Posterior vena cava (tissue), 2 donors: ENCODE measurements at regions not wholly inside any gene's neighbourhood (a gene's known extent, or its start where the extent isn't known, plus 50 kb on each side); places are given as distances from the start of the nearest gene placed in this dataset.

ENCODE experiments used
- DNase-seq: peaks from one replicate; pipeline ENCODE4 v3.0.0-alpha.2; 2020; ENCODE audit warnings: low spot score
- intact Hi-C, 2 donors: fragments of 100-400 bp; cut with DNase I; formaldehyde crosslinking; loops; one replicate each; pipeline versions ENCODE4 v1.14.1 to v1.14.2; 2022 to 2023
- donor health status: DM: yes; HTN: yes; CAD: no.
- donor health status: DM: yes; HTN: yes; CAD: no.

GRCh38 chr21:28111151-28111619 lies 881.5 kb downstream of the LTN1 start:
- no peak for DNase-seq
- intact Hi-C loops: no loop called here

GRCh38 chr21:28110716-28111115 lies 882.0 kb downstream of the LTN1 start:
- intact Hi-C loops: no loop called here

GRCh38 chr21:28110074-28110473 lies 882.6 kb downstream of the LTN1 start:
- intact Hi-C loops: no loop called here
- DNase-seq: no peak

More at GRCh38 chr21:28110716-28111115, 882.0 kb downstream of the LTN1 start:
- no peak for DNase-seq

GRCh38 chr21:28106370-28106890 lies 886.2 kb downstream of the LTN1 start:
- no peak for DNase-seq
- intact Hi-C loops: no loop called here

GRCh38 chr21:28104346-28104745 lies 888.3 kb downstream of the LTN1 start:
- intact Hi-C loops: no loop called here
- DNase-seq: no peak

GRCh38 chr21:28100366-28100765 lies 892.3 kb downstream of the LTN1 start:
- intact Hi-C loops: no loop called here
- no peak for DNase-seq

- DNase-seq: no peak
- intact Hi-C loops: no loop called here
Observed at GRCh38 chr21:28099001-28099705, 893.5 kb downstream of the LTN1 start.

- DNase-seq: no peak
- intact Hi-C loops: no loop called here
Observed at GRCh38 chr21:28091466-28091865, 901.2 kb downstream of the LTN1 start.

- intact Hi-C loops: no loop called here
- DNase-seq: no peak
Observed at GRCh38 chr21:28090546-28090945, 902.1 kb downstream of the LTN1 start.

- intact Hi-C loops: no loop called here
- DNase-seq: no peak
Observed at GRCh38 chr21:28089599-28090441, 902.9 kb downstream of the LTN1 start.

GRCh38 chr21:28086861-28087581 lies 905.7 kb downstream of the LTN1 start:
- DNase-seq: no peak
- intact Hi-C loops: no loop called here

GRCh38 chr21:28084951-28085350 lies 907.7 kb downstream of the LTN1 start:
- intact Hi-C loops: no loop called here
- no peak for DNase-seq

GRCh38 chr21:28083350-28083749 lies 909.3 kb downstream of the LTN1 start:
- no peak for DNase-seq
- intact Hi-C loops: no loop called here

- no peak for DNase-seq
- intact Hi-C loops: no loop called here
Observed at GRCh38 chr21:28078126-28078525, 914.6 kb downstream of the LTN1 start.

- DNase-seq: no peak
- intact Hi-C loops: no loop called here
Observed at GRCh38 chr21:28074676-28075075, 918.0 kb downstream of the LTN1 start.

- intact Hi-C loops: no loop called here
- DNase-seq: no peak
Observed at GRCh38 chr21:28072601-28073000, 920.1 kb downstream of the LTN1 start.

- intact Hi-C loops: no loop called here
- no peak for DNase-seq
Observed at GRCh38 chr21:28069450-28069923, 923.2 kb downstream of the LTN1 start.

GRCh38 chr21:28068455-28069358 lies 924.0 kb downstream of the LTN1 start:
- intact Hi-C loops: no loop called here

More at GRCh38 chr21:28068455-28069358, 924.0 kb downstream of the LTN1 start:
- DNase-seq: no peak
